ENCODE measurements at regions not wholly inside any gene's neighbourhood (a gene's known extent, or its start where the extent isn't known, plus 50 kb on each side); places are given as distances from the start of the nearest gene placed in this dataset.
"Not testable (repeated sequence)": the region's sequence is repeated elsewhere in the genome, so short reads cannot be mapped to it uniquely, and the experiment has no call there.

DNA sequence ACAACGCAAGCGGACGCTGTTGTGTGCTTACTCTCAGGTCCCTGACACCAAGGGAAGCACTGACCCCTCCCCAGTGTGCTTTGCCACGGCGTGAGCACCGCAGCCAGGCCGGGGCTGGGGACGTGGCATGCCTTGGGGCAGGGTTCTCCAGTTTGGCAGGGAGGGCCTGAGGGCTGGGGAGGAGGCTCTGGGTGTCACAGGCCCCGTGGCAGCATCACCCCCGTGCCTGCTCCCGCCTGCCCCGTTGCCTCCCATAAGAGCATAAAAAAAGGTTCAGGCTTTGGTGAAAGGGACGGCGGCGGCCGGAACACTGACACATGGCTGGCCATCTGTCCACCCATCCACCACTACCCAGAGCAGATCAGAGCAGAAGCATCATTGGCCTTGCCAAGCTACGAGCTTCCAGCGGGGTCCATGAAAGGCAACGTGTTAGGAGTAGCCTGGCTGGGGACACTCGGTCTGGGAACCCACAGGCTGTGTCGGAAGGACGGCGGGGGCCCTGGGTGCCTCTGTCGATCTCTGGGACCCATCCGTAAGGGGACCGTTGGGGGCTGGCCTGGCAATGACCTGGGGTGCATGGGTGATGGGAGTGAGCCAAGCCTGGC is 183.0 kb downstream of the IGLL1 start:
- no peak for DNase-seq

DNA sequence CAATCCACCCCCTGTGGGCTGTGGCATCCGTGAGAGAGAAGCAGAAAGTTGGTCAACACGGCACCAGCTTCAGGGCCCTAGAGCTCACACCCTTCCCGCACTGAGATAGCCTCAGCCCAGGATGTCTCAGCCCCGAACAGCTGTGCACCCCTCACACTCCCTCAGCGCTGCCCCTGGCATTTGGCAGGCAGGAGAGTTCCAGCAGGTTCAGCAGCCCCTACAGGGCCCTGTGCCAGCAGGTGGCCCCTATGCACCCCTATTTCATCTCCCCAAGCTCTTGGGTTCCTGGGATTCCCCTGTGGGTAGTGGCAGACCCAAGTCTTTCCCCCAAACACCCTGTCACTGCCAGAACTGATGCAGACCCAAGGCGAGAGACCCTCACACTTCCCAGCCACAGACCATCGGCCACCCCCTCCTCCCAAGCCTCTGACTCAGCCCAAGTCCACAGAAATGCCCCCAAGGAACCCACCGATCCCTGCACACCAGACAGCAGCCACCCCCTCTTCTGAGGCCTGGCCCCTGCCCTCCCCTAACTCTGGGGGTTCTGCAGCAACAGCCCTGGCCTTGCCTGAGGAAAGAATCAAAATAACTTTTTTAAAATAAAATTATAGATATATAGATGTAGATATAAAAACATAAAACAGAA is 183.6 kb downstream of the IGLL1 start:
- no peak for DNase-seq

- no peak for DNase-seq
Measured at GRCh38 chr22:23395530-23396361, 184.3 kb downstream of the IGLL1 start.

GRCh38 chr22:23394525-23395326 is 185.4 kb downstream of the IGLL1 start:
- no peak for DNase-seq

DNA sequence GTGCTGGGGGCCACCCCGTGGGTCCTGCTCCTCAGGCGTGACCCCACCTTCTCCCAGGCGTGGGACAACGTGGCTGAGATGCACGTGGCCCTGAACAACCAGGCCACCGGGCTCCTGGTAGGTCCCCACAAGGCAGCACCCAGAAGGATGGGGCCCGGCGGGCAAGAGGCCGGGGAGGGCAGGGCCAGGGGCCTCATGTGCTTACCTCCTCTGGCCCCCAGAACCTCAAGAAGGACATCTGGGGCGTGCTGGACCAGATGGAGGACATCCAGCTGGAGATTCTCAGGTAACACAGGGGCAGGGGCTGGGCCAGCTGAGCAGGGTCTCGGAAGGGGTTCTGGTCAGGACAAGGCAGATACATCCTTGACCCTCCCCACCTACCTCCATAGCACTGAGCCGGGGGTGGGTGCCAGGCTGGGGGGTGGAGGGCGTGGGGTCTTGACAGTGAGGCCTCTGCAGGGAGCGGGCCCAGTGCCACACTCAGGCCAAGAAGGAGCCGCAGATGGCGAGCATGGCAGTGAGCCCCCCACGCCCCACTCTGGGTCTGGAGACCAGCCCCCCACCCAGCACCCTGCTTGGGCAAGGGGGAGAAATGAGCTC is 186.3 kb downstream of the IGLL1 start:
- DNase-seq = no peak

- DNase-seq = not testable (repeated sequence)
Measured at GRCh38 chr22:23393199-23393598, 186.9 kb downstream of the IGLL1 start.

DNA sequence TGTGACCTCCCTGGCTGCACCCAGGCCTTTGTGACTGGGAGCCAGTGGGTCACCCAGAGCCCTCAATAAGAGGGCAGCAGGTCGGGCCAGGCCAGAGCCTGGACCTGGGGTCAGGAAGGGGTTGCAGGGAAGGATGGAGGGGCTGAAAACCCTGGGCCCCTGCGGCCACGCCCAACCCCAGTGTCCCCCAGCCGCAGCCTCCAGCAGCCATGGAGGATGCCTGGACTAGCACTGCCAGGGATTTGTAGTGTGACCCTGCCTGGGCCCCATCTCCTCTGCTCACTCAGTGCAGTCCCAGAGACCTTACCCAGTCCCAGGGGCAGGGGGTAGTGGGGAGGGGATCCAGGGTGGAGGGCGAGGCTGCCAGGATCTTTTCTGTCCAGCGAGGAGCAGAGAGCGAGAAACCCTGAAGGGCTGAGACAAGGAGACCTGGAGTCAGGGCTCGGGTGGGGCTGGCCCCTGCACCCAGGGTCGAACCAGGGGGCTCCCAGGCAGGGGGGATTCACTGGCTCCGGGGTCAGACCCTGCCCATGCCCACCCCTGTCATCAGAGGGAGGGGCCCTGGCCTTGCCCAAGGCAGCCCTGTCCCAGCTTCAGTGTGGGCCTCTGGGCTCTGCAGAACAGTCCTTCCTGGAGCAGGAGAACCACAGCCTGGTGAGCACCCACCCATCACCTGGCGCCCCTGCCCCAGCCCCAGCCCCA is 187.5 kb downstream of the IGLL1 start:
- DNase-seq = no peak

GRCh38 chr22:23391022-23391421 is 189.1 kb downstream of the IGLL1 start:
- DNase-seq = no peak

DNA sequence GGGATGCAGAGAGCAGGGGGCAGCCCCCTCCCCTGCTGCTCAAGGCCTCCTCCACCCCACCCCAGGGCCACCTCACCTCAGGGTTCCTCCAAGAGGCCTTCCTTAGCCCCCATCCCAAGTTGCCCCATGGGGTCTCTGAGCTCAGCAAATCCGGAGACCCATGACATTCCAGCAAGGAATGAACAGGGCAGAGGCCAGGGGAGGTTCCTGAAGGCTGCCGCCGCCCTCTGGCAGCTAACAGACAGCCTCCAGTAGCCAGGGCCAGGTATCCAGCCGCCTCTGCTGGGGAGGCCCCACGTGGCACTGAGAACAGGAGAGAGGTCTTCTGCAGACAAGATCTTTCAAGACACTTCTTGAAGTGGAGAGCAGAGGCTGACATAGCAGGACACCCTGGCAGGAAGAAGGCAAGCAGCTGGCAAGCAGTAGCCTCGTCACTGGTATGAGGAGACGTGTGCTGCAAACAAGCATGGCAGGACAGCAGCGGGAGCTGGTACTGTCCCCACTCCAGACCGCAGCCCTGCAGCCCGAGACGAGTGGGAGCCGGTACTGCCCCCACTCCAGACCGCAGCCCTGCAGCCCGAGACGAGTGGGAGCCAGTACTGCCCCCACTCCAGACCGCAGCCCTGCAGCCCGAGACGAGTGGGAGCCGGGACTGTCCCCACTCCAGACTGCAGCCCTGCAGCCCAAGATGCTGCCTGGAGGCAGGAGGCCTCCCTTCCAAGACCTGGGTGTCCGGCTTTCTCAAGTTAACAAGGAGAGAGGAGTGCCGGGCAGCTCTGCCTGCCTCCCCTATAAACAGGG is 190.6 kb downstream of the IGLL1 start:
- DNase-seq = no peak

- DNase-seq = no peak
Measured at GRCh38 chr22:23388517-23388890, 191.6 kb downstream of the IGLL1 start.

- DNase-seq = no peak
Measured at GRCh38 chr22:23387827-23388516, 192.1 kb downstream of the IGLL1 start.

DNA sequence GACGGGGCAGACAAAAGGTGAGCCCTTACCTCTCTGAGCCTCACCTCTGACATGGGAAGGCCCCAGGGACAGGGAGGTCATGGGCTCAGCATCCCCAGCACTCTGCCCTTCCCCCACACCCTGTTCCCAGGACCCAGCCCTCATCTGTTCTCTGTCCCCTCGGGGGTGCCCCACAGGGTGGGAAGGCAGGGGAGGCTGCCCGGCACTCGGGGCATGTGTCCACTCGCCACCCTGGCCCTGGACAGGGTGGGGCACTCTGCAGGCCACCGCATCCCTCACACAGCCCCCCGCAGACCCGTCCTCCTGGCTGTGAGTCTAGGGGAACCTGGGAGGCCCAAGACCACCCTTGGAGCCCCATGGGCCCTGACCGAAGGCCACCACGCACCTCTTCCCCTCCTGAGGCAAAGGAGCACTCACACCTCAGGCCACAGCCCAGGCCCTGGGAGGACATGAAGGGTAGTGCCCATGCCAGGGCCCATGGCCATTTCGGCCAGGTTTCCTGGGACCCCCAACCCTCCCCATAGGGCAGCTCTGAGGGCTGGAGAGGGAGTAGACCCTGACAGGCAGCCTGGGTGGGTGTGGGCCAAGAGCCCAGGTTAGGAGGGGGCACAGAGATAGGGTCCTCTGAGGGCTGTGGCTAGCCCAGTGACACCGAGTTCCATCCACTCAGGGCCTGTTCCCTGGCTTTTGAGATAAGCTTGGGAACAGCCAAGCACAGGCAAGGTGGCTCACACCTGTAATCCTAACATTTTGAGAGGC is 193.1 kb downstream of the IGLL1 start:
- DNase-seq = no peak

GRCh38 chr22:23385678-23386631 is 194.1 kb downstream of the IGLL1 start:
- peak in 52 of 56 donors; percentile 14 to 91 (median 64) for DNase-seq

DNA sequence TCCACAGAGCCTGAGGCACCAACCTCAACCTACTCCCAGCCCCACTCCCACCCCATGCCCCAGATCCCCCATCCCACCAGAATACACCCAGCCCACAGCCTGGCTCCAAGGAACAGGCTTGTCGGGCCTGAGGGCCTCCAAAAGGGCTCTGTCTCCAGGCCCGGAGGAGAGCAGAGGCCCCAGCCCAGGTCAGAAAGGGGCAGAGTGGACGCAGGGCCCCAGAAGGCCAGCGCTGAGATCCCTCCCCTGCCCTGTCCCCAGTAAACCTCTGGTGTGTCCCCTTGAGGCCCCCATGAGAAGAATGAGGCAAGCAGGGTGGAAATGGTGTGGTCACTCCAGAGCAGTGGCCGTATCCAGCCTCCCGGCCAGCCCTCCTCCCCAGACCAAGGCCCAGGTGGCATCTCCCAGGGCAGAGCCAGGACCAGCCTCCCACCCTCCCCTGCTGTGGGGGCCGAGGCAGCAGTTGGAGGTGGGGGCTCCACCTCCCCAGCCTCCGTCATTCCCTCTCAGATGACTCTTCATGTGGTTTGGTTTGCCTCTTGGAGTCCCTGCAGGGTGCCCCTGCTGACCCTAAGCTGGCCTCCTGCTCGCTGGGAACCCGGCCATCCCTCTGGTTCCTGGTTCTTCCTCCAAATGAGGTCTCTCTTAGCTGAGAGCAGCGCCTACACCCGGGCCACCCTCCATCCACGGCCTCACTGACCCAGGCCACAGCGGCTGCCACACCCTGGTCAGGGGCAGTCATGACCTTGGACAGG is 195.0 kb downstream of the IGLL1 start:
- no peak for DNase-seq

- peak in 1 of 56 donors; percentile 28 for DNase-seq
Measured at GRCh38 chr22:23384431-23384830, 195.7 kb downstream of the IGLL1 start.
